ENCODE measurements at regions not wholly inside any gene's neighbourhood (a gene's known extent, or its start where the extent isn't known, plus 50 kb on each side); places are given as distances from the start of the nearest gene placed in this dataset.

DNA sequence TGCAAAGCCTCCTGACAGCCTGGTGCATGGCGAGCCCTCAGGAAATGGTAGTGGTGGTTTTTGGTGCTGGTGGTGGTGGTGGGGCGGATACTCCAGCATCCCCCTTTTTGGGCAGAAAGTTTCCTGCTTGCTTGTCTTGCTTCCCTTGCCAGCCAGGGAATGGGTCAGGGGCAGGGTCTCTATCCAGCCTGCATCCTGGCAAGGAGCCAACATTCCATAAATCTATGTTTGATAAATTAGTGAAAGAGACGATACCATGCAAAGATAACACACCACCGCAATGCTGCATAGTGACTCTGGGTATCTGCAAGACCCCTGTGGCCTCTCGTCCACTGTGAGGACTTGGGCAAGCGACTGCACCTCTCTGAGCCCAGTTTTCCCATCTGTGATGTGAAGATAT is 246.2 kb downstream of the LRFN2 start:
- DNase-seq (ENCODE audit: low read depth, low spot score): no peak

DNA sequence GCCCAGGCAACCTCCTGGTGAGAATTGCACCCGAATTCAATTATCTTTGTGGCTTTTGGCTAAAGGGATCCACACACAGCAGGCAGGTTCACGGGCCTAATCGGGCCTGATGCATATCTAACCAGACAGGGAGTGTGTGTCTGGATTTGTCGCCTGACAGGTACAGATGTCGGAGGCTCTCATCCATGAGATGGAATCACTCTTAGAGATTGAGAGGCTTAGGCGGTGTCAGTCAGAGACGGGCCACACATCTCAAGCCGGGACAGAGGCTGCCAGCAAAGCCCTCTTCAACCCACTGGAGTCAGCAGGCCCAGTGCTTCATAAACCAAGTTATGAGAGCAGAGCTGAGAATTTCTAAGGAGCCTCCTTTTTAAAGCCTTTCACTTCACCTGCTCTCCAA is 247.0 kb downstream of the LRFN2 start:
- no peak for DNase-seq (ENCODE audit: low read depth, low spot score)

DNA sequence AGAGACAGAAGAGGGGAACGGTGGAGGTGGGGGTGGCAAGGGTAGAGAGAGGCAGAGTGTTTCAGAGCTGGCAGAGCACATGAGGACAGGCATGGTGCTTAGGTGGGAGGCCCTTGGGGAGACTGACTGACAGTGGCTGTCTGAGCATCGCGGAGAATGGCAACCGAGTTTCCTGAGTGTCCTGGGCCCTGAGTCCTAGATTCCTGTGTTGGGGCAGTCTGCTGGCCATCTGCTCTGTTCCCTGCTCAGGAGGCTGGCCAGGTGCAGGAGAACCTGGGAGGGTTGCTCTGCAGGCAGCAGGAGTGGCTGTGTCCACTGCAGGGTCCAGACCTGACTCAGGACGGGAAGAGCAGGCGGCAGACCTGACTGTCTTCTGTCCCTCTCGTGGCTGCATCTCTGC is 248.9 kb downstream of the LRFN2 start:
- no peak for DNase-seq (ENCODE audit: low read depth, low spot score)

DNA sequence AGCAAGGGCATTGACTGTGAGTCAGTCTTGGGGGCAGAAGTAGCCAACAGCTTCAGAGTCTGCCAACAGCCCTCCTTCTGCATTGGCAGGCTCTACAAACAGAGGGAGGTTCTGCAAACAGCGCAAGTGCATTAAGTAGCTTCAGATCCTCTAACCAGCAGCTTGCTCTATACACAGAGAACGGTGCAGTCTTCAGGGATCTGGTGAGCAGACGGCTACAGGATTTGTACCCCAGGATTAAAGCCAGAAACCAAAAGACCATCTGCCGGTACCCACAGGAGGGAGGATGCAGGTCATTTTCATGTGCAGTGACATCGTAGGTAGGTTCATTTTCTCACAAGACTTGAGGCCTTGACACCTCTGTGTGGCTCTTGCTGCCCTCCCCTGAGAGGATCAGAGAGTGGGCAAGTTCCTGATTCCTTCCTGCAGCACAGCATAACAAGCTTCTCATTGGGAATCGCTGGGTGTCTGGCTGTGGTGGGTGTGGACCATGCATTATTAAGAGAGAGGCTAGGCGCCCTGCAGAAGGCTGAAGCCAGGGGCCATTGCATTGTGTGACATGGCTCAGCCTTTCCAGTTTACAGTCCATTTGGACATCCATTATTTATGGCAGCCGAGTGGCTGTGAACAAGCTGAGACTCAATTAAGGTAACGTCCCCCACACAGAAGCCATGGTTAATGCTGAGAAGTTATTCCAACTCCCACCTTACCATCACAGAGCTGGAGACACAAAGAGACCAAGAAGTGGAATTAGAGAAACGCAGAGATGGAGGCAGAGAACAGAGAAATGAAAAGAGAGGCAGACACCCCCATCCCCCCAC is 250.0 kb downstream of the LRFN2 start:
- DNase-seq (ENCODE audit: low read depth, low spot score): no peak

DNA sequence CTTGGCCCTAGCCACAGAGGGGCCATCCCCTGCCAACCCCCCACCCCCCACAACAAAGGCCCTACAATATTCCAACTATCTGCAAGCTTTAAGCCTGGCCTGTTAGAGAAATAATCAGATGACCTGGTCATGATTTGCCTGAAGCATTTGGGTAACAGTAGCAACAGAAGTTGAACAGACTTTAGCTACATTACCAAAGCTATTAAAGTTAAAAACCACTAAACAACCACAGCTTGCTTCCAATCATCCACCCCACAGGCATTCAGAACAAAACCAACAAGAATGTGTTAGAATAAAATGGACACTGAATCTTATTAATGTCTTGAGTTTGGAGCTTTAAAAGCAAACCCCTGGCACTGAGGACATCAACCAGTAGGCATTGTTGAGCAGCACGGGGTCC is 250.9 kb downstream of the LRFN2 start:
- no peak for DNase-seq (ENCODE audit: low read depth, low spot score)

DNA sequence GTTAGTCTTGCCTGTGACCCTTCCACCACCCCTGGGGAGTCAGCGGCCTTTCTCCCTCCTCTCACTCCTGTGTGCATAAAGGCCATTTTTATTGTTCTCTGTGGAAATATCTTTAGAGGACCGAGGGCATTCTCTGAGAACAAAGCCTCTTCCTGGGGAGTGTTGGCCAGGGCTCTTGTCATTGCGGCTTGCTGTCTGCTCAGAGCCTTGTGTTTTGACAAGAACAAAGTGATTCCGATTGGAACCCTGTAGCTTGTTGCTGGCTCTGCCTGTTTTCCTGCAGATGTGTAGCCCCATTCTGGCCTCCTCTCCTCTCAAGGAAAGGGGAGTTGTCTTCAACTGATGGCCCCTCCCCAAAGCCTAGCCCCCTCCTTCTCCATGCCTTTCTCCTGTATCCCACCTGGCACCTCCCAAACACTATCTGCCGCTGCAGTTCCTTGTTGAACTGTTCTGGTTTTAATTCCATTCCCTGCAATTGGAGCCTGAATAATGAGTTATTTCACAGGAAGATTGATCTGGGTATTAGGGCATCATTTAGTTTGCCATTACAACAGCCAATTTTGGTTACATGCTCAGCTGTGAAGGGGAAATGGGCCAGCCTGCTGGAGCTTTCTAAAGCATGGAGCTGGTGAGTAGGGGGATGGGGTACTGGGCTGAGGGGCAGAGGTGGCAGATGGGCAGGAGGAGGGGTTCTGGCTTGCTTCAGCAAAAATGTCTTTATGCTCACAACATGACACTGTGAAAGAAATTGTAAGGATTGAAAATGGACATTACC is 252.5 kb downstream of the LRFN2 start:
- no peak for DNase-seq (ENCODE audit: low read depth, low spot score)

DNA sequence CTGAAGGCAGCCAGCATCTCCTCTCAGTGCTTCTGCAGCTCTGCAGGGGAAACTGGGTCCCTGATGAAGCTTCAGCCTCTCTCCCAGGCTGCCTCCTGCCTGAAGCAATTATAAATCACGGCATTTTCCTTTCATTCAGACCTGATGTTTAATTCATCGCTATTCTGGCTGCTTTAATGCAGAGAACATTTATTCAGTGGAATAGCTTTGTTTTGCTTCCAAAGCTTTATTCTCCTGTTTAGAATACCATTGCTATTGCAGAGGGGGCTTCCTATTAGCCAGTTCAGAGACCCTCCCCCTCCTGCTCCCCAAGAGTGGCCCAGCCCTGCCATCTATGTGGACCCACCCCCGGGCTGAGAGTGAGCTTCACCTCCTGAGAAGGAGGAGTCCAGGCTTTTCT is 255.6 kb downstream of the LRFN2 start:
- DNase-seq (ENCODE audit: low read depth, low spot score): no peak

DNA sequence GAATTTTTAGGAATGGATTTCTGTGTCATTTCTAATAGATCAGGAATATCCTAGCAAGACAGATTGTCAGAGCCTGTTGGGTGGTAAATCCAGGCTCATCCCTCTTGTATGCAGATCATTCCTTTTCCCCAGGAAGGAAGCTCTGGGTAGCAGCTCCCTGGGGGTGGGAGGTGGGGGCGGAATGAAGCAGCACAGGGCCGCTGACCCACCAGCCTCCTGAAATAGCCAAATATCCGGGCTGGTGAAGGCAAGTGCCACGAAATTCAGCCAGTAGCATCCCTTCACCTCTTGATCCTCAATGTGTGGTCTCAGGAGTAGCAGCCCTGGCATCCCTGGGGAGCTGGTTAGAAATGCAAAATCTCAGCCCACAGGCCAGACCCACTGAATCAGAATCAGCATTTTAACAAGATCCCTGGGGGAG is 256.9 kb downstream of the LRFN2 start:
- no peak for DNase-seq (ENCODE audit: low read depth, low spot score)

DNA sequence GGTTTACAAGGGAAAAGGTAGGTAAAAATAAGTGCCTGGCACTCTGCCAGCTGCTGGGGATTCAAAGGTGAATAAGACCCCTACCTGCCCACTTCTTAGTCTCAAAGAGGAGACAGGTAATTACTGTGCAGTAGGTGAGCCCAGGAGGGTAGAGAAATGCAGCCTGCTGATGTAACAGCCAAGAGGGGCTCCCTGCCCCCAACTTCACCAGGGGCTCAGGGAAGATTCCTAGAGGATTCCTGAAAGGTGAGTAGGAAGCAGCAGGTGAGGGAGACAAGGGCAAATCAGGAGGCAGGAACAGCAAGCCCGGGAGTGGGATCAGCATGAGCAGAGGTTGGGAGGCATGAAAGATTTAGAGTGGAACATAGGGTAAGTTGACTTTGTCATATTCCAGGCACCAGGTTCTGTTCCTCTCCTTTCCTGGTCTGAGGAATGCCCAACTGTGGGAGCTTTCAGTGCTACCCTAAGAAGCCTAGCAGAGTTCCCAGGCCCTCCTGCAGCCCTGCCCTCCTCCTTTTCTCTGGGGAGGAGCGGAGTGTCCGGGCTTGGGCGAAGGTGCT is 258.1 kb downstream of the LRFN2 start:
- DNase-seq (ENCODE audit: low read depth, low spot score): no peak

DNA sequence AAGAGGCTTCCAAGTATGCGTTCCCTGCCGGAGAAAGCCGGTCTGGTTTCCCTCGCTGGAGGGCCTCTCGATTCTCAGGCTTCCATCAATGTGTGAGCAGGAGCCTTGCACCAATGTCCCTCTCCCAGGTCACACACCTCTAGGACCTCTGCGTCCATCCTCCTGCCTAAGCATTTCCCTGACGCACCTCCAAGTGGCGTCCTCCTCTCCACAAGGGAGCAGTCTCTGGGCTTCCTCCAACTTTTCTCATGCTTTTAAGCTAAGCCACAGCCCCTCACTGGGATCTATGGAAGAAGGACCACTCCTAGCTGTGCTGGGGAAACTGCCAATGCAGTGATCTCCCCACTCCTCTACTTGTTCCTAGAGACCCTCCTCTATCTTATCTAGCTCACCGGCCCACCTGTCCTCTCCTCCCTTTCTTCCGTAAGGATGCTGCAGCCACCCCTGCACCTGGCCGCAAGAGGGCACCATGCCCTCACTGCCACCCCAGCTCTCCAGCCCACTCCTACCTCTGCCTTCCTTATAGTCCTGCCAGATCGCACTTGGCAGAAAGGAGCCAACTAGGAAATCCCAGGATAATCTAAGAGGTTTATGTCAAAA is 258.7 kb downstream of the LRFN2 start:
- DNase-seq (ENCODE audit: low read depth, low spot score): no peak

DNA sequence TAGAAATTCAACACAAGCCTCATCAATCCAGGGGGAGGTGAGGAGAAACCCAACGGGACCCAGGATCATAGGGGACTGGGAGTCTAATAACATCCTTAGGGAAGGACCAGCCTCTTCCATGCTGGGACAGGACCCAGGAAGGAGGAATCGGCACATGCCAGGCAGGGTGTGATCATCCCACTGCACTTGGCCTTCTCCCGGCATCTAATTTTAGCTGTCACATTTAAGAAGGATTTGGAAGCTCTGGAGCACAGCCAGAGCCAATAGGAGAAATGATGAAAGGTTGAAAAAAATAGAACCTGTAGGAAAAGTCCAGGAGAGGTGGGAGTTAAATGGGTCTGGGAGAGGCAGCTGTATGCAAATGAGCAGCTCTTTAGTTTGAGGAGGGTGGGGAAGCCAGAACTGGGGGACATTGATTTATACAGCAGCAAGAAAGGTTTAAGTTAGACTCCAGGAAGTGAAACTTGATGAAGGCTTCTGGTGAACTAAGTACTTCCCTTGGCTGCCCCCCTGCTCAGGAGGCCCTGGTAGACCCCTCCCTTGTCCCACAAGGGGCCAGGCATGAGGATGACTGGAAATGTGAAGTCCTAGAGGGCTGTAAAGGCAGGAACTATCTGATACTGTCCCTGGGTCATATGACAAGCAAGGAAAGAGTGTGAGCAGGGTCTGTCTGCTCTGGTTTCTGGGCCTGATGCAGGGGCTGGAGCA is 260.3 kb downstream of the LRFN2 start:
- no peak for DNase-seq (ENCODE audit: low read depth, low spot score)

DNA sequence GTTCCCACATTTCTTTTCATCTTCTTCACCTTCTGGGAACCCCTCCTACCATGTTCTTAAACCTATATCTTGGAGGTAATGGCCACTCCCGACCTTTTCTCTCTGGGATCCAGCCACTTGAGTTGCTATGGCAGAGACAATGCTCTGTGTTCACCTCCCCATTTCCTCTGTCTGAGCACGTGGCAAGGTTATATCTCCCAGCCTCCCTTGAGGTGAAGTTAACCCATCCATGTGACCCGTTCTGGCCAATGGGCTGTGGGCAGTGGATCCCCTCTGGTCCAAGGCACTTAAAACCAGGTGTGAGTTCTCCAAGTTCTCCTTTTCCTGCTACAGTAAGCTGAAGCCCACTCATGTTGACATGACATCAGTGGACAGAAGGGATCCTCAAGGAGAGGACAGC is 261.4 kb downstream of the LRFN2 start:
- no peak for DNase-seq (ENCODE audit: low read depth, low spot score)

DNA sequence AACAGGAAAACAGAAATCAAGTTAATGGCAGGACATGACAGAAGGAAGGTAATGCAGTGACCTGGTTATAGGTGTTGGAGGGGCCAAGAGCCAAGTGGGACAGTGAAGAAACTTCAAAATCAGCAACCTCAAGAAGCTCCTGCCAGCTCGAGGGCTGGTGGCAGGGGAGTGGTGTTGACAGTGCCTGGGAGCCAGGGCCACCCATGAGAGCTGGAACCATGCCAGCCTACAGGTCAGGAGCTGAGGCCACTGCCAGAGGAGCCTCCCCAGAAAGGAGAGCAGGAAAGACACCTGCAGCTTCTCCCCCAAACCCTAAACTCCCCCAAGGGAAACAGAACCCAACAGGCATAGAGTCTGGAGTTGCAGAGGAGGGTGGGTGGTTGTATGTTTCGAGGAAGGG is 262.1 kb downstream of the LRFN2 start:
- DNase-seq (ENCODE audit: low read depth, low spot score): no peak

DNA sequence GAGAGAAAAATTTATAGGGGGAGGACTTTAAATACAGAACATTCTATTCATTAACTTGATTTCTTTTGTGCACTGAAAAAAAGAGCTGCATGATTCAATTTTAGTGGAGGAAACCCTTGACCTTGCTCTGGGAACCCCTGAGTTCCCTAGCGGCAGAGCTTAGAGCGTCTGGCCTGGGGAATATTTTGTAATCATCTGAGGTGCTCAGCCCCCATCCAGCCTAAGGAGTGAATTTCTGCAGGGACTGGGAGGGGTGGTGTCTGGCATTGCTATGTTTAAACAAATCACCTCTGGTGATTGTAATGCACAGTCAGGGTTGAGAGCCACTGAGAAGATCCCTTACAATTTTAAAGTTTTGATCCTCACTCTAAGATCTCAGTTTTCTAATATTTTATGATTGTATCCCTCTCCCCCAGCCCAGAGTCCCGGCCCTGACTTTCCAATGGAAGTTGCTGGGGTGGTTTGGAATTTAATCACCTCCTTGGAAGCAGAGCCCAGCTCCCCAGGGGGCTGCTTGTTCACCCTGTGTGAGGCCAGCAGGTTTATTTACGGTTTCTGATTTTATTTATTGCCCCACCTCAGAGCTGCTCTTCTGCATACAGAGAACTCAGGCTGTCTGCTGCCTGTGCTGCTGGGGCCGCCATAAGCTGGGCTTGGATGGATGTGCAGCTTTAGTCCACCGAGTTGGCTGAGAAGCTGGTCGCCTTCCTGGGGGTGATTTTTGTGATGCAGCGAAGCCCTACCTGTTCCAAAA is 263.1 kb downstream of the LRFN2 start:
- DNase-seq (ENCODE audit: low read depth, low spot score): no peak

DNA sequence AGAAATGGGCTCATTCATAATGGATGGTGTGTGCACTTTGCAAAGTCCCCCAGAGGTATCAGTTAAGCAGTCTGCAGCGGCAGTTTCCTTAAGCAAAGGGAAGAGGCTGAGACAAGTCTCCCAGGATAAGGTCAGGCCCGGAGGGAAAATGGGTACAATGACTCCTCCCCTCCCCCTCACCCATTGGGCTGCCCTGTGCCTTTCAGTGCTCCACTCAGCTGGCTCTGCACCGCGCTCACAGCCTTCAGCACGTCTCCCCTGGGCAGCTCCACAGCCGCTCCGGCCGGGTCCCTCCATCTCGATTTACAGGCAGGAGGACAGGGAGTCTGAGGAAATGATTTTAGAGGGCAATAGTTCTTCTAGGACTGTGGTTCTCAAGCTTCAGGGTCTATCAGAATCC is 264.8 kb downstream of the LRFN2 start:
- no peak for DNase-seq (ENCODE audit: low read depth, low spot score)

DNA sequence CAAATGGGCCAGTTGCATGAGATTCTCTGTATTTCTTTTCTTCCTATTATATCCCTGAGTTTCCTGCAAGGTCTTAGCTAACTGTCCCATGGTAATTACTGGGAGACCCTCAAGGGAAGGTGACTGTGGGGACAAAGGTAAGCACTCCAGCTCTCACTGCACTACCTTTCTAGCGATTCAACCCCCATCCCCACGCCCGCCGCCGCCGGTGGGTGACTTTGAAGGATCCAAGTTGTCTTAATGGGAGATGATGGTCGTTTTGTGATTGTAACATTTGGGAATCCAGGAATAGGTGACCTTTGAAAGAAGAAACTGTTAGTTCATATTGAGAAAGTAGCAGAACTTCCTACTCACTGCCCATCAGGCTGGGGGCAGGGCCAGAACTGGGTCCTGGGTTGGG is 265.5 kb downstream of the LRFN2 start:
- no peak for DNase-seq (ENCODE audit: low read depth, low spot score)

DNA sequence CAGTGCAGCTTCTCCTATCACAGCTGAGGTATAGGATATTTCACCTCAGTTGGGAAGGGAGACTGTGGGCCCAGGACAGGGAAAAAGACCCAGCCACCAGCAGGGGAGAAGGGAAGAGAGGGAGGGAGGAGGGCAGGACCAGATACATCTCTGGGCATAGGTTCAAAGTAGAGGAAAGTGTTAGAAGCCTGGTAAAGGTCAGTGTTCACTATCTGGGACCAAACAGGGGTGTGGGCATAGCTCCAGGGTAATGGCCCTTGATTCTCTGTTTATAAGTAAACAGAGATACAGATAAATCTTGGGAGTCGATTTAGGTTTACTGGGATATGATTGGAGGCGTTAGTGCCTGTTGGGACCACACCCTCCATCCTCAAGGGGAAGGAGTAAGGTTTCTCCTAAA is 266.2 kb downstream of the LRFN2 start:
- DNase-seq (ENCODE audit: low read depth, low spot score): no peak

DNA sequence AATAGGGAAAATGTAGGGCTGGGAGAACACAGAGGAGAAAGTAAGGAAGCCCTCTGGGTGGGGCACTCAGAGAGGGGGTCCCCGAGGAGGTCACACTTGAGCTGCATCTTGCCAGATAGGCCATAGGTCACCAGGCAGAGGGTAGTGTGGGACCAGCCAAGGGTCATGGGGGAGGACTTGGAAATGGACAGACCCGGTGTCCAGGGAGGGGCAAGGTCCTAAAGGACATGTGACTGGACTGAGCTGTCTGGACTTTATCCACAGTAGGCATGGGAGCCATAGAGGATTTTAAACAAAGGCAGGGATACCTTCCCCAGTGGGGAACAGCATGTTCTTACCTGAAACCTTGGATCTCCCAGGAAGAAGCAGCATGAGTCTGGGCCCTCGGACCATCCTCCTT is 266.7 kb downstream of the LRFN2 start:
- DNase-seq (ENCODE audit: low read depth, low spot score): no peak

DNA sequence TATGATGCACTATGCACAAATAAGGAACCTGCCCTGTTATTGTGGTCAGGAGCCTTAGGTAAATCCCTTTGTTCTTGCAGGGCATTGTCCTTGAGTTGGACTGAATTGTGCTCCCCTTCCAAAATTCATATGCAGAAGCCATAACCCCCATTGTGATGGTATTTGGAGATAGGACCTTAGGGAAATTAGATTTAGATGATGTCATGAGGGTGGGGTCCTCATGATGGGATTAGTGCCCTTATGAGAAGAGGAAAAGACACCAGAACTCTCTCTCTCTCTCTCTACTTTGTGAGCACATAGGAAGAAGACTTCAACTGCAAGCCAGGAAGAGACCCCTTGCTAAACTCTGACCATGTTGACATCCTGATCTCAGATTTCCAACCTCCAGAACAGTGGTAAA is 268.0 kb downstream of the LRFN2 start:
- DNase-seq (ENCODE audit: low read depth, low spot score): no peak

DNA sequence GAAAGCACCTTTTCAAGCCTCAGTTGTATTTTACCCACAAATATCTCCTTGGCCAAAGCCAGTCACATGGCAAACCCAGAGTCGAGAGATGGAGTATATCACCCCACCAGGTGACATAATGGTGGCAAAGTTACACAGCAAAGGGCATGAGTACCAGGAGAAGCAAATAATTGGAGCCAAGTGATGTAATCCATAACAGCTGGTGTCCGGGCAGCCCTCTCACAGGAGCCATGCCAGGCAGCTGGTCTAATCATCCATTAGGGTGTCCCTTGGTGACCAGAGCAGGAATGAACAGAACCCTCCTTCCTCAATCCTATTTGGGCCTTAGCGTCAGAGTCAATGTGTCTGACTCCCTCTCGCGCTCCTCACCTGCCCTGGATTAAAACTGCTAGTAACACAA is 272.1 kb downstream of the LRFN2 start:
- DNase-seq (ENCODE audit: low read depth, low spot score): no peak

DNA sequence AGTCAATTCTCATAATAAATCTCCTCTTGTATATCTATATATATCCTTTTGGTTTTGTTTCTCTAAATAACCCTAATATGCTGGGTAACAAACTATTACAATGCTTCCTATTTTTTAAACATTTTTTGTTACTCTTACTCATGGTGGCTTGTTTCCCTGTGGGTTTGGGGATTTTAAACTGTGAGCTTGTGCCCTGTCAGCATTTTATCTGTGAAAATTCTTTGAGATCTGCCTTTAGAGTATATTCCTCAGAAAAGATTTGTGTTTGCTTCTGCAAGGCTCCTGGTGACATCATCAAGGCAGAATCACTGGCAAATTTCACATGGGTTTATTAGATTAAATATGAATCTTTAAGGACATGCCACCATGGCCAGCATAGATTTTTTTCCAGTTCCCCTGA is 273.6 kb downstream of the LRFN2 start:
- DNase-seq (ENCODE audit: low read depth, low spot score): no peak
